ENCODE measurements at regions not wholly inside any gene's neighbourhood (a gene's known extent, or its start where the extent isn't known, plus 50 kb on each side); places are given as distances from the start of the nearest gene placed in this dataset.

- TF ChIP-seq, protein P1, sequence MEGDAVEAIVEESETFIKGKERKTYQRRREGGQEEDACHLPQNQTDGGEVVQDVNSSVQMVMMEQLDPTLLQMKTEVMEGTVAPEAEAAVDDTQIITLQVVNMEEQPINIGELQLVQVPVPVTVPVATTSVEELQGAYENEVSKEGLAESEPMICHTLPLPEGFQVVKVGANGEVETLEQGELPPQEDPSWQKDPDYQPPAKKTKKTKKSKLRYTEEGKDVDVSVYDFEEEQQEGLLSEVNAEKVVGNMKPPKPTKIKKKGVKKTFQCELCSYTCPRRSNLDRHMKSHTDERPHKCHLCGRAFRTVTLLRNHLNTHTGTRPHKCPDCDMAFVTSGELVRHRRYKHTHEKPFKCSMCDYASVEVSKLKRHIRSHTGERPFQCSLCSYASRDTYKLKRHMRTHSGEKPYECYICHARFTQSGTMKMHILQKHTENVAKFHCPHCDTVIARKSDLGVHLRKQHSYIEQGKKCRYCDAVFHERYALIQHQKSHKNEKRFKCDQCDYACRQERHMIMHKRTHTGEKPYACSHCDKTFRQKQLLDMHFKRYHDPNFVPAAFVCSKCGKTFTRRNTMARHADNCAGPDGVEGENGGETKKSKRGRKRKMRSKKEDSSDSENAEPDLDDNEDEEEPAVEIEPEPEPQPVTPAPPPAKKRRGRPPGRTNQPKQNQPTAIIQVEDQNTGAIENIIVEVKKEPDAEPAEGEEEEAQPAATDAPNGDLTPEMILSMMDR (IDR thresholded peaks at IDR 0.05) = no peak
- no peak for TF ChIP-seq POLR2A (IDR thresholded peaks at IDR 0.05)
Observed at GRCh38 chr16:60541535-60541934, 1494.7 kb downstream of the CDH8 start.
